Prostate gland (tissue), 2 donors: ENCODE measurements at regions not wholly inside any gene's neighbourhood (a gene's known extent, or its start where the extent isn't known, plus 50 kb on each side); places are given as distances from the start of the nearest gene placed in this dataset.

ENCODE experiments used
- DNase-seq: peaks from one replicate; pipeline ENCODE4 v3.0.0-alpha.2; 2019; ENCODE audit warnings: low spot score
- H3K27ac ChIP-seq, 2 donors: fragments of 200-600 bp; sonication (generic); 2 replicates each; pipeline ENCODE4 v1.5.1; 2017 to 2019
- H3K27me3 ChIP-seq: fragments of 200-600 bp; sonication (generic); replicated peaks from 2 replicates; pipeline ENCODE4 v1.5.1; 2019; ENCODE audit not compliant: insufficient read depth
- H3K36me3 ChIP-seq, 2 donors: fragments of 200-600 bp; sonication (generic); 1 replicate in 1 of 2; 2 replicates in 1 of 2; pipeline versions ENCODE4 v1.5.1 to v1.8.1; 2017 to 2019
- H3K4me1 ChIP-seq: fragments of 200-600 bp; sonication (generic); replicated peaks from 2 replicates; pipeline ENCODE4 v1.5.1; 2019
- H3K4me3 ChIP-seq, 2 donors: fragments of 200-600 bp; sonication (generic); 2 replicates each; pipeline ENCODE4 v1.5.1; 2017 to 2019
- H3K9me3 ChIP-seq: fragments of 200-600 bp; sonication (generic); 2 replicates; pipeline ENCODE4 v1.5.1; 2017
- POLR2A ChIP-seq: fragments of 450-650 bp; IDR thresholded peaks from one replicate; pipeline ENCODE4 v1.6.1; 2016; ENCODE audit warnings: antibody characterized with exemption, mild to moderate bottlenecking
- POLR2AphosphoS5 ChIP-seq: sonication (generic); formaldehyde crosslinking; IDR thresholded peaks from one replicate; pipeline ENCODE4 v1.6.1; 2017; ENCODE audit warnings: antibody characterized with exemption
- WGBS: methylation state at CpG from one replicate; pipeline ENCODE4 v1.1.5; 2018; 5-methylcytosine and 5-hydroxymethylcytosine counted together
- intact Hi-C: fragments of 100-400 bp; cut with DNase I; formaldehyde crosslinking; loops from one replicate; pipeline ENCODE4 v1.14.2; 2022
- TF ChIP-seq, protein P1 (sequence below), 4 experiments: fragments of 200-600 bp in 2 of 4; fragments of 450-650 bp in 2 of 4; sonication (generic) in 2 of 4; IDR thresholded peaks; 1 replicate in 3 of 4; 2 replicates in 1 of 4; pipeline ENCODE4 v1.5.1; 2016 to 2019; ENCODE audit warnings: antibody characterized with exemption in 4 of 4, mild to moderate bottlenecking in 2 of 4, moderate library complexity in 2 of 4

DNA sequence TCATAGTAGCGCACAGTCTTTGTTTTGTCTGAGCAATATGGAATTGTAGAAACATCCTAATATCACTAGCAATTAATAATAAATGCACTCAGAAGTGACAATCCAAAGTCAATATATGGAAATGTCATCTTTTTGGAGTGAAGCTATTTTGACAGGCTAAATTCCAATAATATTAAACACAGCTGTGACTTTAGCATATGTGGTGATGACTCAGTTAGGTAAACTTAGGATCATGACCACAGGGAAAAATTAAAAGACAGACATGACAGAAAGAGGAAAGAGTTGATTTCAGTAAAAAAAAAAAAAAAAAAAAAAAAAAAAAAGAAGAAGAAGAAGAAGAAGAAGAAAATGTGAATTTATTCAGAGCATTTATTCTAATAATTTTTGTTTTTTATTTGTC lies 1165.7 kb downstream of the NLGN4Y start:
- no peak for DNase-seq
- Histone ChIP-seq H3K9me3 (no peaks in the 10 kb centered on the region), H3K27ac (no peak overlapping the region), H3K36me3 (no peaks in the 10 kb centered on the region), H3K4me3 (no peak overlapping the region), H3K4me1 (no peaks in the 10 kb centered on the region), H3K27me3 (no peaks in the 10 kb centered on the region)
- intact Hi-C loops = no loop called here
- 100% methylated on average over 1 of the region's 1 CpG for WGBS
- TF ChIP-seq, protein P1, sequence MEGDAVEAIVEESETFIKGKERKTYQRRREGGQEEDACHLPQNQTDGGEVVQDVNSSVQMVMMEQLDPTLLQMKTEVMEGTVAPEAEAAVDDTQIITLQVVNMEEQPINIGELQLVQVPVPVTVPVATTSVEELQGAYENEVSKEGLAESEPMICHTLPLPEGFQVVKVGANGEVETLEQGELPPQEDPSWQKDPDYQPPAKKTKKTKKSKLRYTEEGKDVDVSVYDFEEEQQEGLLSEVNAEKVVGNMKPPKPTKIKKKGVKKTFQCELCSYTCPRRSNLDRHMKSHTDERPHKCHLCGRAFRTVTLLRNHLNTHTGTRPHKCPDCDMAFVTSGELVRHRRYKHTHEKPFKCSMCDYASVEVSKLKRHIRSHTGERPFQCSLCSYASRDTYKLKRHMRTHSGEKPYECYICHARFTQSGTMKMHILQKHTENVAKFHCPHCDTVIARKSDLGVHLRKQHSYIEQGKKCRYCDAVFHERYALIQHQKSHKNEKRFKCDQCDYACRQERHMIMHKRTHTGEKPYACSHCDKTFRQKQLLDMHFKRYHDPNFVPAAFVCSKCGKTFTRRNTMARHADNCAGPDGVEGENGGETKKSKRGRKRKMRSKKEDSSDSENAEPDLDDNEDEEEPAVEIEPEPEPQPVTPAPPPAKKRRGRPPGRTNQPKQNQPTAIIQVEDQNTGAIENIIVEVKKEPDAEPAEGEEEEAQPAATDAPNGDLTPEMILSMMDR (IDR thresholded peaks at IDR 0.05) = no peak
- no peak for TF ChIP-seq POLR2A

- Histone ChIP-seq H3K9me3 (no peaks in the 10 kb centered on the region), H3K4me3 (no peak overlapping the region), H3K27me3 (no peaks in the 10 kb centered on the region), H3K36me3 (no peaks in the 10 kb centered on the region), H3K4me1 (no peaks in the 10 kb centered on the region), H3K27ac (no peak overlapping the region)
- no peak for TF ChIP-seq POLR2AphosphoS5
- no peak for TF ChIP-seq POLR2A
- TF ChIP-seq, protein P1 (IDR thresholded peaks at IDR 0.05) = no peak
- intact Hi-C loops = no loop called here
- WGBS = 83% methylated on average over 1 of the region's 1 CpG
- DNase-seq = no peak
Measured at GRCh38 chrY:15702131-15702530, 1177.8 kb downstream of the NLGN4Y start.

DNA sequence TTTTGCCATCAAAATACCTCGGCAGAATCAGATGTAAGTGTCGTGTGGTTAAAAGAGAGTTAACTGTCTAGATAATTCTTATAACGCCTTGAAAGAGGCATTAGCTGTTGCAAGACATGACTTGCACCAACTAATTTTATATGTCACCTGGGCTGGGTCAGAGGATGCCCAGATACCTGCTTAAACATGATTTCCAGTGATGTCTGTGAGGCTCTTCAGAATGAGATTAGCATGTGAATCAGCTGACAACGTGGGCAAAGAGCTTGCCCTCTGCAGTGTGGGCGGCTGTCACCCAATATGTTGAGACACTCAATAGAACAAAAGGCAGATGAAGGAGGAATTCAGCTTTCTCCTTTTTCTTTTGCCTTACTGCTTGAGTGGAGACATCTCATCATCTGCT lies 1180.6 kb downstream of the NLGN4Y start:
- no peak overlapping the region for H3K27ac ChIP-seq
- TF ChIP-seq POLR2AphosphoS5 (no peak), POLR2A (no peak)
- TF ChIP-seq, protein P1 (IDR thresholded peaks at IDR 0.05) = no peak
- intact Hi-C loops = no loop called here
- H3K36me3 ChIP-seq = no peaks in the 10 kb centered on the region
- H3K4me3 ChIP-seq = no peak overlapping the region
- WGBS = 53% methylated on average over 5 of the region's 5 CpGs
- no peak for DNase-seq
- no peaks in the 10 kb centered on the region for H3K4me1 ChIP-seq
- H3K27me3 ChIP-seq = no peaks in the 10 kb centered on the region
- no peaks in the 10 kb centered on the region for H3K9me3 ChIP-seq

GRCh38 chrY:15749533-15750433 lies 1225.5 kb downstream of the NLGN4Y start:
- 76% methylated on average over 5 of the region's 5 CpGs for whole genome bisulfite sequencing
- no peak for DNase-seq
- Histone ChIP-seq H3K36me3 (no peaks in the 10 kb centered on the region), H3K4me3 (no peak overlapping the region), H3K4me1 (no peaks in the 10 kb centered on the region), H3K9me3 (no peaks in the 10 kb centered on the region), H3K27me3 (no peaks in the 10 kb centered on the region), H3K27ac (no peak overlapping the region)
- intact Hi-C loops = no loop called here
- TF ChIP-seq POLR2AphosphoS5 (no peak), POLR2A (no peak)
- TF ChIP-seq, protein P1 (IDR thresholded peaks at IDR 0.05) = no peak

GRCh38 chrY:15751001-15751400 lies 1226.7 kb downstream of the NLGN4Y start:
- intact Hi-C loops = no loop called here
- no peak for DNase-seq
- WGBS = 72% methylated on average over 2 of the region's 2 CpGs

More at GRCh38 chrY:15751001-15751400, 1226.7 kb downstream of the NLGN4Y start:
- TF ChIP-seq, protein P1 (IDR thresholded peaks at IDR 0.05) = no peak
- TF ChIP-seq POLR2AphosphoS5 = no peak
- TF ChIP-seq POLR2A = no peak
- no peaks in the 10 kb centered on the region for H3K27me3 ChIP-seq
- no peak overlapping the region for H3K4me3 ChIP-seq
- no peaks in the 10 kb centered on the region for H3K4me1 ChIP-seq
- no peak overlapping the region for H3K27ac ChIP-seq
- no peaks in the 10 kb centered on the region for H3K36me3 ChIP-seq
- H3K9me3 ChIP-seq = no peaks in the 10 kb centered on the region
